HG02973 (cell line): ENCODE measurements at regions not wholly inside any gene's neighbourhood (a gene's known extent, or its start where the extent isn't known, plus 50 kb on each side); places are given as distances from the start of the nearest gene placed in this dataset.

Source experiments
- ATAC-seq: cut with Tn5 transposase; IDR thresholded peaks from one replicate; pipeline ENCODE4 v1.9.1; 2021; ENCODE audit warnings: moderate library complexity; ENCODE audit not compliant: unreplicated experiment

DNA sequence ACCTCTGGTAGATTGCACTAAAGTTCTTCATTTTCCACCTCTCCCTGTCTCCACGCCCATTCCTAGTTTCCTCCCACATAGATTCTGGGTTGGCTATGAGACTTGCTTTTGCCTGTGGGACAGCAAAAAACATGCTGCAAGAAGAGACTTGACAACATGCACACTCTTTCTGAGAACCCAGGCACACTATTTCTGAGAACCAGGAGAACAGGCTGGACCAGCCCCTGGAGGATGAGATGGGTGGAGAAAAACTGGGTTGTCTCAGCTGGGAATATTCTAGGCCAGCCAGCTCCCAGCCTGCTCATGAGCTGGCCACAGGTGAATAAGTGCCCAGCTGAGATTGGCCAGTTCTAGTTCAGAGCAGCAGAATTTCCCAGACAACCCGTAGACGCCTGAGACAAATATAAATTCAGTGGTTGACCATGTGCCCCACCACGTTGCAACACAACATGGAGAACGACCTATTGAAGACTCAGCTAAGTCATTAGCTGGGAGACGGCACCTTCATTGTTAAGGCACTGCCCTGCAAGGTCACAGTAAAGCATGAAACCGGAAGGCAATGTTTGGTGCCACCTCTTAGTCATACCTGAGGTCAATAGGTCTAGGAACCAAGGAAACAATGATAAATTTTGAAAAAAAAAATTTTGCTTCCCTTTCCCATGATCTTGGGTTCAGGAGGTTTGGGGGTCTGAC is 92.7 kb upstream of the AKR1E2 start:
- ATAC-seq, result no peak

DNA sequence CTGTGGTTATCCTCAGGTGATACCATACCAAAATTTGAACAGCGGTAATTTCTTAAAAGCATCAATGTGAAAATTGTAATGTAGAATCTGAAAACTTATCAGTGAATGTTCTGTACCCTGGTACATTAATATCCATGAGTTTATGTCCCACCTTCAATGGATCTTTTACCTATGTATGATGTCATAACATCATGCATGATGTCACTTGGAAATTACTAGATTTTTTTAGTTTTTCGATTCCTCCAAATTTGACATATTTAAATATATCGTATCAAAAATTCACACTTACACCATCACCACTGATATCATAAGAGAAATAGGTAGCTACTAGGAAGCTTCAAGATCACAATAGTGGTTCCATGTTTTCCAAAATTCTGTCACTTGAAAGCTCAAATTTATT is 95.0 kb upstream of the AKR1E2 start:
- ATAC-seq, result no peak

DNA sequence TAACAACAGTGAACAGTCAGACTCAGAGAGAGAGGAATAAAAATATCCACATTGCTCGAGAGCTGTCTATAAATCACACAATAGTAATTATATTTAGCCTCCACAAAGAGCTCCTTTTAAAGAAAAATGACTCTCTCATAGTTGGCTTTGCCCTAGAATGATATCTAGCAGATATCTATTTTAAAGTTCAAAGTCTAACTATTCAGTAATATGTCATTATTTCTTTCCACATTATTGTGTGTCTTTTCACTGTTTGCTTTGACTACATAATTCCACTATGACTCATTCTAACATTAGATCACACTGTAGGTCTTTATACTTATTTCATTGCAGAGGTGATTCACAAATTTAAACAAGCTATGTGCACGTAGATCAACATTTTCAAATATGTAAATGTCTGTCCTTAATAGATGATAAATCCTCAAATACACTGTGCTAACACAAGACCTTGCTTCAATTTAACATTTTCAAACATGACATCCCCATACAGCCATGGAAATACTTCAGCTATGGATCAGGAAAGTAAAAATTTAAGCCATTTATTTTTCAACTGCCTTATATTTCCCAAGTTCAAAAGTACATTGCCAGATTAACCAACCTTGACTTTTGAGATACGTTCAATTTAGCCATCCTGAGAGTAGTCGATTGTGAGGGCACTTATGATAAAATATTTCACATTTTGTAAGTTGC is 99.9 kb upstream of the AKR1E2 start:
- ATAC-seq, result no peak

DNA sequence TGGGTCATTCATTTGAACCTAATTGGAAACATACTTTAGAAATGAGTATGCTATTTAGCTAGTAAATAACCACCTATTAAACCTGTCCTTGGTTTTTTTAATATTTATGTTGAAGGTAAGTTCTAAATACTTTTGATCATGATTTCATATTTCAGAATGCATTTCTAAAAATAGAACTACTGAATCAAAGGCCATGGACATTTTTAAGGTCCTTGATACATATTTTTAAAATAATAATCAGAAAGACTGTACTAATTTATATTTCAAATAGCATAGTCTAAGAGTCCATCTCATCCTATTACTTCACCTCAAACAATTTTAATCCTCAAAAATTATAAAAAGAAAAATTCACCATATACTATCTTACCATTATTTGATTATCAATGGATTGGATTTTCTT is 102.1 kb upstream of the AKR1E2 start:
- ATAC-seq, result no peak

DNA sequence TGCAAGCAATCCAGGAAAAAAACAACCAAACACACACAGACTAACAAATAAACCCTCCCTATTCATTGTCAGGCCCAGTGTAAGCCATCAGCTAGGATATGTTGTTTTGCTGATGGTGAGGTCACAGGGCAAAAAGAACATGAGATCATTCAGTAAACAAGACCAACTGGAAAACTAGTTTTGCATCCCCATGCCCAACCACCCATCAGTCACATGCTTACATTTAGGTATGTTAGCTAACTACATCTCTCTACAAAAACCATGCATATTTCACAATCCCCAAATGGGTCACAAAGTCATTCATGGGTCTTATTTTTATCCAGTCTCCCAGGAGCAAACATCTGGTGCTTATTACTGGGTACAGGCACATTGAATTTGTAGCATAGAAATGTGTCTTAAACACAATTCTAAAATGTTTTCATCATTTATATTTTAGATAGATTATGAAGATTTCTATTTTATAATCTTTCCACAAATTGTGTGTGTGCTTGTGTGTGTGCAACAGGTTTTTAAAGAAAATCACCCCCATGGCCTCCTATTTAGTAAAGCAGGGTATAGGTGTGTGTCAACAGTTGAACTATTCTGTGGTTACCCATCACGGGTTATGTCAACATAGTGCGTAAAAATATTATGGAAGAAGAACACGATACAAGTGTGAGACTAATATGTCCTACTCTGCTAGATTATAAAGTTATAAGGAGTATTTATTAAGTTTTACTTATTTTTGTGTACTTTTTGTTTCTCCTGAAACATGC is 103.8 kb upstream of the AKR1E2 start:
- ATAC-seq, result no peak

DNA sequence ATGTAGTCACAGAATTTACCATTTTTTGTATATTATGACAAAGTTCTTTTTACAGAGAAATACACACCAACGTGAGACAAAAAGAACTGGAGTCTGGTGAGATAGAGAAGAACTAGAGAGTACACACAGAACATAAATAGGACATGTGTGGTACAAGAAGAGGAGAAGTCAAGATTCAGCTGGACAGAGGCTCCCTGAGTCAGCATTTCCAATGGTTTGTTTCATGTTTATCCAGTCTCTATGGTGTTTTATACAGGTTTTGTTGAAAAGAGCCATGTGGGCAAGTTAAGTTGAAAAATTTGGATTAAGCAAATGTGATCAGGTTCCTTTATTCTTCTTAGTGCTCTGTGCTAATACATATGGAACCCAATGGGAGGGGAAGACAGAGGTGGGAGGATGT is 105.5 kb upstream of the AKR1E2 start:
- no peak for ATAC-seq

DNA sequence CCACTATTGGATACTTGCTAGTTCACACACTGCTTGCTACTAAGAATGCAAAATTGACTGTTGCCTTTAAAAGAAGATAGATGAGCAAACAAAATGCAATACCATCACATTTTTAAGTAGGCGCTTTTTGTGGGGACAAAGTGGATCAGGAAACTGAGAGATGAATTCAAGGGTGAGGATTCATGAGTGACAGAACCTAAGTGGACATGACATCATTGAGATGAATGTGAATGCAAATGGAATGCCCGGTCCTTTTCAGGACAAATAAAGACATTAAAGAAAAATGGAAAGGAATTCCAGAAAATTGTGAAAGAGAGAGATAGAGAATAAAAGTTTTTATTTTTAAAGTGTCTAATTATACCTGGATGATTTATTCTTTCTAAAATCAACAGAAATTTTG is 106.3 kb upstream of the AKR1E2 start:
- ATAC-seq, result no peak

DNA sequence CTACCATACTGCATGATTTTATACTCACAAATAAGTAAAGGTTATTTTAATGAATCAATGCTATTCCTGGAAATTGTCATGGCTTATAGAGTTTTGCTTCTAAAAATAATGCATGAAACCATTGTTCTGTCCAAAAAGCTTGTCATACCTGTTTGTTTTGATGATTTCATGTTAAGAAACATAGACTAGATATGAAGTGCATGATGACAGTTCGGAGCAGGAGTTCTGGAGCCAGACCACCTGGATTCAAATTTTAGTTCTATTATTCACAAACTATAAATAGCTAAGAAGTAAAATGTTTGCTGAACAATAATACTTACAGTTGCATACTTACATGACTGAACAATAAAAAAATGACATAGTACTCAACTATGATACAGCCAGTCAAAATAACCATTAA is 107.0 kb upstream of the AKR1E2 start:
- ATAC-seq, result no peak

DNA sequence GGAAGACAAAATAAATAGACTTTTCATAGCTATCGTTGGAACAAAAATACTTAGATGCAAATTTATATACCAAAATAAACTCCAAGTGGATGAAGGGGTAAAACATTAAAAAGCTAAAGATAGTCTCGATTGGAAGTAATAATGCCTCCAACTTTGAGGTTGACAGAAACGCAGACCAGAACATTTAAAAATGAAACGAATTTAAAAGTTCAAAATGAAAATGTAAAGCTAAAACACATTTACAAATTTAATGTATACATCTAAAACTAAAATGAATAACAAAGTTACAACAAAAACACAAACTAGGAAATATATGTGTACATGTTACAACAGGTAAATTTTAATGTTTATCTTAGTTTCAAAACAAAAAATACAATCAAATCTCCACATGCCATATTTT is 107.5 kb upstream of the AKR1E2 start:
- ATAC-seq, result no peak

DNA sequence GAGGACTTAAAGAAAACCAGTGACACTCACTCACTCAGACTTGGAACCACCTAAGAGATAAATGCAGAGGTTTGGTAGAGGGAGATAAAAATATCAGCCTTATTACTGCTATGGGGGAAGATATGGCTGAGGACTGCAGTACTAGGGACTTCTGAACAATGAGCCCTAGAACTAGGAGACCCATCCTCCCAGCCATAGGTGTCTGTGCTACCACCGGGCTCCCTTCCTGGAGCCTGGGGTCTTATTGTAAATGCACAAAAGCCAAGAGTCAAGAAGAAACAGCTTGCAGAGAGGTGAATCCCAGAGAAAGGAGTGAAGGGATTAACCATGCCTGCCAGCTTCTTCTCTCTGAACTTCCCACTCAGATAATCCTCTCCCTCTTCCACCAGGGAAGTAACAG is 108.3 kb upstream of the AKR1E2 start:
- ATAC-seq, result no peak

DNA sequence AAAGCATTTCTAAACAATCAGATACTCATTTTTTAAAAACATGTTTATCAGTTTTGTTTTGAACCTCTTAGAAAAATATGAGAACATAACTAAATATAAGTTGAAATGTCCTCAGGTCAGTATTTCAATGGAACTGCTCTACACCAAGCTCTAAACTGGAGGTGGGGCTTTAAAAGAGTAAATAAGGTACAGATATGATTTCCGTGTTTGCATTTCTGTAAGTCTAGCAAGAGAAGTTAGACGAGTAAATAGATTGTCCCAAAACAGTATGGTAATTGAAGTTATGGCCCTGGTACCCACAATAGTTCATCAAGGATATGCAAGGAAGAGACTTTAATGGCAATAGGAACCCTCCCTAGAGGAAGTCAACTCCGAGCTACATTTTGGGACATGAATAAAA is 115.1 kb upstream of the AKR1E2 start:
- ATAC-seq, result no peak

DNA sequence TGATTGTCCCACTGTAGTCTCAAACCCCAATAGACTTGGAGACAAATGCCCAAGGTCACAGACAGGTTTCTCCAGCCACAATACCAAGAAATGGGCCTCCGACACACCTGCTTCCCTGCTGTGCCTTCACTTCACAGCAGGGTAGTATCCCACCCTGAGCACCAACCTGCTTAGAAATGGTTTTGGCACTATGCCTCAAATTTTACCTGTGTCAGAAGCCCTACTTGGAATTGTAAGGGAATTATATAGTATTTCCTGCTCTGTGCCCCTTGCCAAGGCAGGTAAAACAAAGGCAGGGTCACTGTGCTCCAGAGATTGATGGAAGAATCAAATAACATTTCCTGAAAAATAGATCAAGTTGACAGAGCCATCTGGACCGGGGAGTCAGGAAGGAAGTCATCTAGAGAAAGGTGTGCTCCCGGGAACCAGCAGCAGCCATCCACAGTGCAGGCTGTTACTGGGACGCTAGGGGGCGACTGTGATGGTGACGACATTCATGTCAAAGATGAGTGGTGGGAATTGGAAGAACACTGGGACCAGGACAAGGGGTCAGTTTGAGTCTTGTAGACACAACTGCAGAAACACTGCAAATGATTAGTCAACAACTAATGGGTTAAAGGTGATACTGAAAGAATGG is 117.8 kb upstream of the AKR1E2 start:
- no peak for ATAC-seq

DNA sequence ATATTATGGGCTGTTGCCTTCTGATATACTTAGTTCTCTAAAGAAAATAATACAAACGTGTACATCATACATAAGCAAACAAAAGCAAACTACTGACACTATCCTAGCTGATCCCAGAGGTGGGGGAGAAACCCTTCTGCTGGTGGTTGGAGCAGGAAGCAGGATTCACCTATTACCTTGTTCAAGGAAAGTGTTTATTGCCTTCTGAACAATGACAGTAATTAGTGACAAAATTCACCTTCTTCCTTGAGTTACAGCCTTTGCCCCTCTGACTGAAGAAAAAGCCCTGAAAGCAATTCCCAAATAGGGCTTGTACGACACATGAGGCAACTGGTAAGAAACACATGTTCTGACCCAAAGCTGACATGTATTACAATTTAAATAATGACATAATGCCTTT is 118.8 kb upstream of the AKR1E2 start:
- no peak for ATAC-seq

DNA sequence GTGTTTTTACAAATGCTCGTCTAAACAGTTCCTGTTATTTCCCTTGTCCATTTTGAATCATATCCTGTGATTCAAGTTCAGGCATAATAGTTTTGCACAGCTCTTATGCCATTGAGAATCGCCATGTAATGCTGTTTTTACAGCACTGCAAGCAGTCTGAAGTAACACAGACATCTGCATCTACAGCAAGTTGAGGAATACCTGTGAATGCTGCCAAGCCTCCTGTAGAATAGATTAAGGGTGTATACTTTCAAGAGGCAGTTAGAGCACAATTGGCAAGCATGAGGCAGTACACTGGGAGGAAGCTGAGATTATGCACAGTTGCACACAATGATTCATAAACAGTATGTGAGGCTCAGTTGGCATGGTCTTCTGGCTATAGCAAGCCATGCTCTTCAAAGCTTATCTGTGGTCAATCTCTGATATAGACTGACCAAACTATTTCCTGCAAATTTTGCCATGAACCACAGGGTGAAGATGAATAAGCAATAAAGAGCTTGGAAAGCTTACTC is 121.9 kb upstream of the AKR1E2 start:
- ATAC-seq, result no peak

DNA sequence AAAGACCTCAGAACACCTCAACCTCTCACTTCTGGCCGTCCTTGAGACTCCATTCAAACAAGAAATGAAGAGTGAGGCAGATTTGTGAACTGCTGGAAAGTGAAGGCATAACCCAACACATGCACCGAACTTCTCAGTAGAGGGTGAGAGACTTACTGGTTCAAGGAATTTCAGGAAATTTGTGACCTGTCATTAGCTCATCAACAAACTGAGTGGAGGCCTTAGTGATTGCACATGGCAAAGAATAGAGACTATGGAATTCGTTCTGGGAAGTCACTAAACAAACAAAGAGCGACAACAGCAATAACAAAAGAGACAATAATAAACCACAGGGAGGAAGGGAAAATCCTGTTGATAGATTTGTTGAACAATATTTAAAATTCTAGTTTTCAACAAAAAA is 125.0 kb upstream of the AKR1E2 start:
- ATAC-seq, result no peak

DNA sequence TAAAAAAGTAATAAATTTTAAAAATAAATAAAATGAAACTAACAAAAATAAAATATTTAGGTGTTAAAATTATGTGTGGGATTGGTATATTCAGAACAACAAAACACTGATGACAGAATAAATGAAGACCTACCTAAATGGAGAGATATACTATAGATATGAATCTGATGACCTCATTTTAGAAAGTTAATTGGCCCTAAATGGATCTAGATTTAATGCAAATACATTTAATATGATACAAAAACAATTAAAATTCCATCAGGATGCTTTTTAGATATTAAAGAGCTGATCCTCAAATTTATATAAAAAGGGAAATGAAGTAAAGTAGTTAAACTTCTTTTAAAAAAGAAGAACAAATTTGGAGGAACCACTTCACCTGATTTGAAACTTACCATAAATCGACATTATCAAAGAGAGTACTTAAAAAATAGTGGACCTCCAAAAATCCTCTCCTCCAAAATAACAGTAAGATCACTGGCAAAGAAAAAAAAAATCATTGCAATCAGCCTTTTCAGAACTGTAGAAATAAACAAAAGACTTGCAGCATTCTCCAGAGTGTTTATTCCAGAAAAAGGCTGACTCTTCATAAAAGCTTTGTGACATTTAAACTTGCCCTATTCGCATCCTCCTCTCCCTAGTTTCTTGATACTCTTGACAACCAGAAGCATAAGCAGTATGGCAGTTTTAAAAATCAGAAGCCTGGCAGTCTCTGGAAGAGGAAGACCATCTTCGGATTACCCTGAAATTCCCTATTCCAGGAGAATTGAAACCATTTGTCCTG is 125.9 kb upstream of the AKR1E2 start:
- no peak for ATAC-seq

DNA sequence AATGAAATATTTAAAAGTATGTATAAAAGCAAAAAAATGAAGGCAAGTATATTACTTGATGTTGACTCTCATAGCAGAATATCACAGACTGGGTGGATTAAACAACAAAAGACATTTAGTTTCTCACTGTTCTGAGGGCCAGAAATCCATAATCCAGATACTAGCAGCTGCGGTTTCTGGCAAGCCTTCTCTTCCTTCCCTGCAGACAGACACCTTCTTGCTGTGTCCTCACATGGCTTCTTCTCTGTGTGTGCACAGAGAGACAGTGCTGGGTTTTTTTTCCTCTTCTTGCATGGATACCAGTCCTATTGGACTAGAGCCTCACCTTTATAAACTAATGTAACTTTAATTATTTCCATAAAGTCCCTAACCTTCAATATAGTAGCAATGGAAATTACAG is 127.9 kb upstream of the AKR1E2 start:
- no peak for ATAC-seq

DNA sequence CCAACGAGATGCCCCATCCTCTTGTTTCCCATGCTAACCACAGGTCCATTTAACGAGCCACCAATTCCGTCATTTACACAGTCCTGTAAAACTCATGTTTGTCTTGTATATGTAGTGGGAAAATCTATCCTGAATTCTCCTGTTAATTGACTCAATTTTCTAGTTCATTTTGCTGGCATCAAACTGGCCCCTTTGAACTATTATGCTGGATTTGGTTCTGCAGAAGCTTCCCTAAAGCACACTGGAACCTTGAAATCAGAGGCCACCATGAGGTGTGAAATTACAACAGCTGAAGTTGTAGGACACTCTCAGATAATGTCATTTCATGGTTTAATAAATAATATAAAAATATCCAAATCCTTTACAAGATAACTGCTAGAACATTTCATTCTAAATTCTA is 129.8 kb upstream of the AKR1E2 start:
- ATAC-seq, result no peak

DNA sequence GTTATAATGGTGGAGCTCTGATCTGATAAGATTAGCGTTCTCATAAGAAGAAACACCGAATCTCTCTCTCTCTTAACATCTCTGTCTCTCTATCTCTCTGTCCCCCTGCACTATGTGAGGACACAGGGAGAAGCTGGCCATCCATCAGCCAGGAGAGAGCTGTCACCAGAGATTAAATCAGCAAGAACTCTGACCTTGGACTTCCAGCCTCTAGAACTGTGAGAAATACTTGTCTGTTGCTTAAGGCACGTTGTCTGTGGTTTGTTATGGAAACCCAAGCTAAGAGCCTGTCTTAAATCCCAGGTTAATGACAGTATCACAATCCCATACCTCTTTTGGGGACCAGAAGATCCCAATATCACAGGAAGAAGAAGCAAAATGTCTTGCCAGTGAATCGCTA is 132.0 kb upstream of the AKR1E2 start:
- no peak for ATAC-seq

DNA sequence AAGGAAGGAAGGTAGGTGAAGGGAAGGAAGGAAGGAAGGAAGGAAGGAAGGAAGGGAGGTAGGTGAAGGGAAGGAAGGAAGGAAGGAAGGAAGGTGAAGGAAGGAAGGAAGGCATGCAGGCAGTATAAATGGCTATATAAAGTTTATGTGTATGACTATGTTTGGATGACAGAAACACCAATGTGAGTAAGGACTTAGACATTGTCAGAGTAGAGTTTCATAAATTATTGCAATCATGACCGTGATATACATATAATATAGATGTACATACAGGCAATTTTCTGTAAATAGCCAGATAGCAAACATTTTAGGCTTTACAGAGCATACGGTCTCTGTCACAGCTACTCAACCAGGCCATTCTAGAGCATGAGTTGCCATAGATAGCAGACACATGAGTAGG is 133.8 kb upstream of the AKR1E2 start:
- no peak for ATAC-seq

DNA sequence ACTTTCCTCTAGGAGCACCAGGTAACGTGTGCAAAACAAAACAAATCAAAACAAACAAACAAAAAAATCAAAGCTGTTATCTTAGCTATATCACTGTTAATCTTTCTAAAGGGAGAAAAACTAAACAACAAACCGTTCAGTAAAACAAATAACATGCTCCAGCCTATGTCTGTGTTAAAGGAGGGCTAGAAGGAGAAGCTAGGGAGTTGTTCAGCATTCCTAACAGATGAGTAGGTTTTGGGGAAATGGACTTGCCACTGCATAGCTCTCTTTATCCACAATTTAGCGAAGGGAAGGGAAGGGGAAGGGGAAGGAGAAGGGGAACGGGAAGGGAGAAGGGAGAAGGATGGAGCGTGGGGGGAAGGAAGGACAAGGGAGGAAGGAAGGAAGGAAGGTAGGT is 134.2 kb upstream of the AKR1E2 start:
- ATAC-seq, result no peak
